Activated CD4-positive, alpha-beta T cell treated with anti-CD3 and anti-CD28 coated beads, Interleukin-2, amount 50 U/mL, for 48 hours (primary cell): ENCODE measurements at regions not wholly inside any gene's neighbourhood (a gene's known extent, or its start where the extent isn't known, plus 50 kb on each side); places are given as distances from the start of the nearest gene placed in this dataset.

ENCODE experiments used
- DNase-seq, 2 experiments: peaks; one replicate each; pipeline ENCODE4 v3.0.0-alpha.2; 2020

- DNase-seq: no peak
Measured at GRCh38 chr2:220963930-220964329, 608.2 kb downstream of the EPHA4 start.

- DNase-seq: no peak
Measured at GRCh38 chr2:220966636-220967035, 605.5 kb downstream of the EPHA4 start.

- DNase-seq: no peak
Measured at GRCh38 chr2:220969348-220969747, 602.8 kb downstream of the EPHA4 start.

- DNase-seq: no peak
Measured at GRCh38 chr2:220980966-220981675, 591.0 kb downstream of the EPHA4 start.

- no peak for DNase-seq
Measured at GRCh38 chr2:220981926-220982325, 590.2 kb downstream of the EPHA4 start.

- DNase-seq: no peak
Measured at GRCh38 chr2:220985561-220985960, 586.5 kb downstream of the EPHA4 start.

GRCh38 chr2:220987839-220988238 lies 584.3 kb downstream of the EPHA4 start:
- DNase-seq: no peak

- DNase-seq: no peak
Measured at GRCh38 chr2:220991972-220992371, 580.1 kb downstream of the EPHA4 start.

- DNase-seq: no peak
Measured at GRCh38 chr2:220994846-220995245, 577.3 kb downstream of the EPHA4 start.

- DNase-seq: no peak
Measured at GRCh38 chr2:220995581-220995980, 576.5 kb downstream of the EPHA4 start.

- no peak for DNase-seq
Measured at GRCh38 chr2:220998156-220998555, 573.9 kb downstream of the EPHA4 start.

- DNase-seq: no peak
Measured at GRCh38 chr2:220999356-220999755, 572.7 kb downstream of the EPHA4 start.

- no peak for DNase-seq
Measured at GRCh38 chr2:221001381-221001801, 570.7 kb downstream of the EPHA4 start.

GRCh38 chr2:221002101-221002685 lies 569.9 kb downstream of the EPHA4 start:
- no peak for DNase-seq

- DNase-seq: no peak
Measured at GRCh38 chr2:221005338-221005737, 566.8 kb downstream of the EPHA4 start.

- no peak for DNase-seq
Measured at GRCh38 chr2:221006084-221006483, 566.0 kb downstream of the EPHA4 start.

- DNase-seq: no peak
Measured at GRCh38 chr2:221016551-221016950, 555.6 kb downstream of the EPHA4 start.

- DNase-seq: no peak
Measured at GRCh38 chr2:221018262-221018661, 553.8 kb downstream of the EPHA4 start.

- no peak for DNase-seq
Measured at GRCh38 chr2:221019668-221020067, 552.4 kb downstream of the EPHA4 start.

- DNase-seq: no peak
Measured at GRCh38 chr2:221022554-221022953, 549.5 kb downstream of the EPHA4 start.

- DNase-seq: no peak
Measured at GRCh38 chr2:221025398-221025797, 546.7 kb downstream of the EPHA4 start.

- no peak for DNase-seq
Measured at GRCh38 chr2:221034026-221034701, 537.9 kb downstream of the EPHA4 start.

- DNase-seq: no peak
Measured at GRCh38 chr2:221034973-221035372, 537.1 kb downstream of the EPHA4 start.

- DNase-seq: no peak
Measured at GRCh38 chr2:221042926-221043325, 529.2 kb downstream of the EPHA4 start.
